Mesenchymal stem cell (in vitro differentiated cells and primary cell): ENCODE measurements at regions not wholly inside any gene's neighbourhood (a gene's known extent, or its start where the extent isn't known, plus 50 kb on each side); places are given as distances from the start of the nearest gene placed in this dataset.

Experiments
- DNase-seq: peaks from one replicate; pipeline ENCODE4 v3.0.0-alpha.2; 2013
- H2AFZ ChIP-seq: one replicate; pipeline ENCODE4 v1.6.1; 2013; ENCODE audit warnings: low read depth, mild to moderate bottlenecking, control low read depth, inconsistent platforms, low read length, moderate library complexity
- H2AK5ac ChIP-seq: 2 replicates; pipeline ENCODE4 v1.6.1; 2013; ENCODE audit warnings: low read length, moderate library complexity, mild to moderate bottlenecking, inconsistent platforms; ENCODE audit not compliant: severe bottlenecking
- H2BK120ac ChIP-seq: one replicate; pipeline ENCODE4 v1.6.1; 2013; ENCODE audit warnings: low read depth, mild to moderate bottlenecking, inconsistent platforms, low read length, moderate library complexity
- H2BK12ac ChIP-seq, 2 experiments: one replicate each; pipeline ENCODE4 v1.6.1; 2013; ENCODE audit warnings: inconsistent platforms in 2 of 2, low read length in 2 of 2, mild to moderate bottlenecking in 2 of 2, moderate library complexity in 2 of 2, control low read depth in 1 of 2
- H2BK15ac ChIP-seq: one replicate; pipeline ENCODE4 v1.6.1; 2013; ENCODE audit warnings: mild to moderate bottlenecking, low read depth, inconsistent platforms; ENCODE audit not compliant: poor library complexity, severe bottlenecking
- H2BK5ac ChIP-seq: 2 replicates; pipeline ENCODE4 v1.6.1; 2013; ENCODE audit warnings: low read depth, mild to moderate bottlenecking, low read length, control low read depth, inconsistent platforms; ENCODE audit not compliant: poor library complexity, severe bottlenecking
- H3K14ac ChIP-seq, 2 experiments: one replicate each; pipeline ENCODE4 v1.6.1; 2013; ENCODE audit warnings: inconsistent platforms in 2 of 2, low read length in 2 of 2, control low read depth in 1 of 2, mild to moderate bottlenecking in 1 of 2, moderate library complexity in 1 of 2
- H3K18ac ChIP-seq, 2 experiments: one replicate each; pipeline ENCODE4 v1.6.1; 2013; ENCODE audit warnings: inconsistent platforms in 2 of 2, low read length in 2 of 2, control low read depth in 1 of 2, low read depth in 1 of 2, mild to moderate bottlenecking in 1 of 2
- H3K23ac ChIP-seq, 2 experiments: one replicate each; pipeline ENCODE4 v1.6.1; 2013; ENCODE audit warnings: inconsistent platforms in 2 of 2, low read length in 2 of 2, mild to moderate bottlenecking in 2 of 2, moderate library complexity in 2 of 2, control low read depth in 1 of 2
- H3K27ac ChIP-seq: 2 replicates; pipeline ENCODE4 v1.5.1; 2013; ENCODE audit warnings: mild to moderate bottlenecking, moderate library complexity, low read length, control low read depth, inconsistent platforms; ENCODE audit not compliant: poor library complexity, severe bottlenecking
- H3K27me3 ChIP-seq, 2 experiments: 2 replicates each; pipeline versions ENCODE4 v1.6.1 to v1.7.0; 2013; ENCODE audit warnings: low read length in 2 of 2, mild to moderate bottlenecking in 2 of 2, moderate library complexity in 2 of 2, control low read depth in 1 of 2, inconsistent platforms in 1 of 2; ENCODE audit not compliant: control insufficient read depth in 1 of 2, insufficient read depth in 1 of 2
- H3K36me3 ChIP-seq, 2 experiments: 2 replicates each; pipeline versions ENCODE4 v1.6.1 to v1.7.0; 2013; ENCODE audit warnings: low read length in 2 of 2, control low read depth in 1 of 2, inconsistent platforms in 1 of 2, low read depth in 1 of 2, mild to moderate bottlenecking in 1 of 2; ENCODE audit not compliant: insufficient read depth in 2 of 2, control insufficient read depth in 1 of 2
- H3K4ac ChIP-seq, 2 experiments: one replicate each; pipeline ENCODE4 v1.6.1; 2013; ENCODE audit warnings: inconsistent platforms in 2 of 2, low read length in 2 of 2, mild to moderate bottlenecking in 2 of 2, moderate library complexity in 2 of 2, control low read depth in 1 of 2, low read depth in 1 of 2
- H3K4me1 ChIP-seq: 2 replicates; pipeline ENCODE4 v1.6.1; 2013; ENCODE audit warnings: low read depth, low read length, control low read depth; ENCODE audit not compliant: control insufficient read depth, insufficient read depth
- H3K4me2 ChIP-seq: 2 replicates; pipeline ENCODE4 v1.6.1; 2013; ENCODE audit warnings: low read length, mild to moderate bottlenecking, inconsistent platforms; ENCODE audit not compliant: poor library complexity, severe bottlenecking
- H3K4me3 ChIP-seq, 2 experiments: 2 replicates each; pipeline versions ENCODE4 v1.5.1 to v1.7.0; 2013; ENCODE audit warnings: low read length in 2 of 2, mild to moderate bottlenecking in 2 of 2, control low read depth in 1 of 2, low read depth in 1 of 2; ENCODE audit not compliant: insufficient read depth in 1 of 2
- H3K79me1 ChIP-seq: replicated peaks from 2 replicates; pipeline ENCODE4 v1.6.1; 2013; ENCODE audit warnings: mild to moderate bottlenecking, control low read depth, low read length, inconsistent platforms; ENCODE audit not compliant: poor library complexity, severe bottlenecking
- H3K9ac ChIP-seq: 2 replicates; pipeline ENCODE4 v1.7.0; 2013; ENCODE audit warnings: mild to moderate bottlenecking, low read length, moderate library complexity
- H3K9me3 ChIP-seq: 2 replicates; pipeline ENCODE4 v1.7.0; 2013; ENCODE audit warnings: mild to moderate bottlenecking, low read length; ENCODE audit not compliant: control insufficient read depth
- H4K8ac ChIP-seq: one replicate; pipeline ENCODE4 v1.6.1; 2013; ENCODE audit warnings: inconsistent platforms, mild to moderate bottlenecking, low read length, moderate library complexity
- H4K91ac ChIP-seq: one replicate; pipeline ENCODE4 v1.6.1; 2013; ENCODE audit warnings: mild to moderate bottlenecking, low read length, inconsistent platforms
- WGBS: methylation state at CpG from one replicate; pipeline ENCODE4 v1.1.7; 2013; ENCODE audit warnings: mixed read lengths; 5-methylcytosine and 5-hydroxymethylcytosine counted together

GRCh38 chr21:16145052-16145451 is 415.3 kb downstream of the USP25 start:
- Histone ChIP-seq H2BK12ac (no peak overlapping the region), H3K27me3 (no peaks in the 10 kb centered on the region), H3K27ac (no peak overlapping the region), H3K4me1 (no peaks in the 10 kb centered on the region), H3K4ac (no peak overlapping the region), H2BK120ac (no peak overlapping the region), H3K36me3 (no peaks in the 10 kb centered on the region), H2AK5ac (no peak overlapping the region), H3K9ac (no peak overlapping the region), H4K91ac (no peak overlapping the region), H3K79me1 (no peaks in the 10 kb centered on the region), H3K4me3 (no peak overlapping the region), H3K14ac (no peak overlapping the region), H3K23ac (no peak overlapping the region), H4K8ac (no peak overlapping the region), H3K9me3 (no peaks in the 10 kb centered on the region), H2BK15ac (no peak overlapping the region), H3K18ac (no peak overlapping the region), H3K4me2 (no peak overlapping the region), H2BK5ac (no peak overlapping the region), H2AFZ (no peak overlapping the region)
- WGBS = 87% methylated on average over 3 of the region's 3 CpGs
- no peak for DNase-seq

- Histone ChIP-seq H2AFZ (no peak overlapping the region), H2BK5ac (no peak overlapping the region), H3K4me2 (no peak overlapping the region), H3K79me1 (no peaks in the 10 kb centered on the region), H3K14ac (no peak overlapping the region), H3K23ac (no peak overlapping the region), H3K9ac (no peak overlapping the region), H3K4me1 (no peaks in the 10 kb centered on the region), H3K27me3 (no peaks in the 10 kb centered on the region), H2BK15ac (no peak overlapping the region), H4K91ac (no peak overlapping the region), H2BK12ac (no peak overlapping the region), H3K4ac (no peak overlapping the region), H3K4me3 (no peak overlapping the region), H3K18ac (no peak overlapping the region), H3K9me3 (no peaks in the 10 kb centered on the region), H3K36me3 (no peaks in the 10 kb centered on the region), H2AK5ac (no peak overlapping the region), H4K8ac (no peak overlapping the region), H3K27ac (no peak overlapping the region), H2BK120ac (no peak overlapping the region)
- 89% methylated on average over 7 of the region's 7 CpGs for WGBS
- no peak for DNase-seq
Measured at GRCh38 chr21:16145479-16145878, 415.7 kb downstream of the USP25 start.

GRCh38 chr21:16154321-16154720 is 424.5 kb downstream of the USP25 start:
- Histone ChIP-seq H2BK12ac (no peak overlapping the region), H4K8ac (no peak overlapping the region), H3K4ac (no peak overlapping the region), H4K91ac (no peak overlapping the region), H3K79me1 (no peaks in the 10 kb centered on the region), H2BK120ac (no peak overlapping the region), H3K27me3 (no peaks in the 10 kb centered on the region), H2AK5ac (no peak overlapping the region), H3K4me3 (no peak overlapping the region), H3K9me3 (no peaks in the 10 kb centered on the region), H2BK5ac (no peak overlapping the region), H3K4me1 (no peaks in the 10 kb centered on the region), H3K14ac (no peak overlapping the region), H3K36me3 (no peaks in the 10 kb centered on the region), H3K27ac (no peak overlapping the region), H2BK15ac (no peak overlapping the region), H3K23ac (no peak overlapping the region), H3K4me2 (no peak overlapping the region), H3K18ac (no peak overlapping the region), H3K9ac (no peak overlapping the region), H2AFZ (no peak overlapping the region)
- no peak for DNase-seq
- 93% methylated on average over 2 of the region's 4 CpGs for WGBS

- Histone ChIP-seq H2BK12ac (no peak overlapping the region), H3K9me3 (no peaks in the 10 kb centered on the region), H4K8ac (no peak overlapping the region), H2AK5ac (no peak overlapping the region), H3K79me1 (no peaks in the 10 kb centered on the region), H3K14ac (no peak overlapping the region), H3K4ac (no peak overlapping the region), H2BK120ac (no peak overlapping the region), H2BK15ac (no peak overlapping the region), H3K36me3 (no peaks in the 10 kb centered on the region), H3K27me3 (no peaks in the 10 kb centered on the region), H3K27ac (no peak overlapping the region), H3K4me1 (no peaks in the 10 kb centered on the region), H3K9ac (no peak overlapping the region), H3K4me3 (no peak overlapping the region), H2AFZ (no peak overlapping the region), H3K18ac (no peak overlapping the region), H4K91ac (no peak overlapping the region), H2BK5ac (no peak overlapping the region), H3K4me2 (no peak overlapping the region), H3K23ac (no peak overlapping the region)
- no CpG with 5 or more reads among the region's 2 CpGs for WGBS
- no peak for DNase-seq
Measured at GRCh38 chr21:16154951-16155635, 425.3 kb downstream of the USP25 start.
